ENCODE measurements at regions not wholly inside any gene's neighbourhood (a gene's known extent, or its start where the extent isn't known, plus 50 kb on each side); places are given as distances from the start of the nearest gene placed in this dataset.

DNA sequence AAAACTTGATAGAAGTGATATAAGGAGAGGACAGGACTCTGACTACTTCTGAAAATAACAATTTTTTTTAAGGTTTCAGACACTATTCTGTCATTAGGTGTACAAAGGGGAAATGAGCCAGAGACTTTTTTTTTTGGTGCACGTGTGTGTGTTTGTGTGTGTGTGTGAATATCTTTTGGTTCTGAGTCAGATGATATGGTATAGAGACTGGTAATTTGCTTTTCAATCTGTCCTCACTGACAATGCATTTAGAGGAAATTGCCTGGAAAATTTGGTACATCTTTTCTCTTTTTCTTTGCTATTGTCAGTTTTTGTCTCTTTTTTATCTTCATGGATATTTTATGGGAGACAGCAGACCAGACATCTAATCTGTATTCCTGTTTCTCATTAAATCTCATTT is 59.3 kb downstream of the DDIT4L start:
- no peak for DNase-seq (ENCODE audit: low read depth, low spot score)

- no peak for DNase-seq (ENCODE audit: low read depth, low spot score)
These were observed 59.8 kb downstream of the DDIT4L start for GRCh38 chr4:100130491-100130890.

- DNase-seq (ENCODE audit: low read depth, low spot score), result no peak
These were observed 60.5 kb downstream of the DDIT4L start for GRCh38 chr4:100129774-100130173.

GRCh38 chr4:100128338-100128737 is 61.9 kb downstream of the DDIT4L start:
- no peak for DNase-seq (ENCODE audit: low read depth, low spot score)

GRCh38 chr4:100124715-100125114 is 65.6 kb downstream of the DDIT4L start:
- DNase-seq (ENCODE audit: low read depth, low spot score), result no peak

DNA sequence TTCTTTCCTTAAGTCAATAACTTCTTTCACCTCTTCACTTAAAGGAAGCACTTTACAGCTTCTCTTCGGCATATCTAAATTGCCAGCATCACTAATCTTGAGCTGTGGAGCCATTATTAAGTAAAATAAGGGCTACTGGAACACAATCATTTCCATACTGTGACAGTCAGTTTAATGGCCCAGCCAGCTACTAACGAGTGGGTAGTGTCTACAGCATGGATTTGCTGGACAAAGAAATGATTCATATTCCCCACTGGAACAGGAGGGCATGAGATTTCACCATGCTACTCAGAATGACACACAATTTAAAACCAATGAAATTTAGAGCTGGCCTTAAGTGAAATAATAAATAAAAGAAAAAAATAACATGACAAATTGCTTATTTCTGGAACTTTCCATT is 72.1 kb downstream of the DDIT4L start:
- no peak for DNase-seq (ENCODE audit: low read depth, low spot score)

DNA sequence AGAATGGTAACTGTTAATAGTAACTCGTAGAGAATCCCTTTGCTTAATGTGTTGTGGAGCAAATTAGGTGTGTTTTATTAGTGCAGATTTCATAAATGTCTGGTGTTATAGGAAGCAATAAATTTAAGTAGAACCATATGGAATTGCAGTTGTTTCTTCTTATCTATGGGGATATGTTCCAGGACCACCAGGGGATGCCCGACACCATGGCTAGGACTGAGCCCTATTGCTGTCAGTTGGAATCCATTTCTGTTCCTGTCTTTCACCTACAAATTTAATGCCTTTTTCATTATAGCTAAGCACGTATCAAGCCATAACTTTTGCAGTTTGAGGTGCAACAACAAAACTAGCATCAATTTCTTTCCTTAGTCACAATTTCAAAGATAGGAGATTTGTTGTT is 72.5 kb downstream of the DDIT4L start:
- DNase-seq (ENCODE audit: low read depth, low spot score), result no peak

- DNase-seq (ENCODE audit: low read depth, low spot score), result no peak
These were observed 75.4 kb downstream of the DDIT4L start for GRCh38 chr4:100114909-100115308.

- no peak for DNase-seq (ENCODE audit: low read depth, low spot score)
These were observed 76.5 kb downstream of the DDIT4L start for GRCh38 chr4:100113732-100114131.

DNA sequence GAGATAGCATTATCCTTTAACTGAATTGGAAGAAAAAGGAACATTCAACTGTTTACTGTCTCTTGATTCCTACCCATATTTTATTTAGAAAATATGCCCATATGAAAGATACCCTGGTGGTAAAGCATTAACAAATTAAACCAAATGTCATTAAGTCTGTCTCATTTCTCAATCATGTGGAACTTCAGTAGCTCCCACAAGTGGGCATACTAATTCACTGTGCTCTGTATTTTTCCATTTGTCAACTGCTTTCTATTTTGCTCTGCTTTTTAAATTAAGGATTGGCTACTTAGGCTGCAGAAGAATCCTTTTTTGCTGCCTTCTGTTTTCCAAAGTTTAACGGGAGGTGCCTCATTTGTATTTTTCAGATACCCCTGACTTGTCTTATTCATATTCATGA is 77.2 kb downstream of the DDIT4L start:
- DNase-seq (ENCODE audit: low read depth, low spot score), result no peak

DNA sequence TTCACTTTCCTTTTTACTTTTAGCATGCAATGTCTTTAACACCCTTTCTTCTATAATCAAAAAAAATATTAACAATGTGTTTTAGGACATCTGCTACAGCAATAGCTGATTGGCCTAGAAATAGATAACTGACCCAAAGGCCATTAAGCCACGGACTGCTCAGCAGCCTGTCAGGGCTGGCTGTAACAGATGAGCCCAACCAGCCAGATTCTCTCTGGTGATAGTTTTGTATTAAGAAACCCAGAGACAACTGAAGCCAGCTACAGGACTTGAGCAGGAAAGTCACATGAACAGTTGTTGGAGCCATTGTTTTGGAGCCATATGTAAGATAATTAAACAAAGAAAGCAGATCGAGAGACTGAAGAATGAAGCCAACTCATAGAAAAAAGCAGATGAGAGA is 80.3 kb downstream of the DDIT4L start:
- no peak for DNase-seq (ENCODE audit: low read depth, low spot score)

- DNase-seq (ENCODE audit: low read depth, low spot score), result no peak
These were observed 81.4 kb downstream of the DDIT4L start for GRCh38 chr4:100108869-100109268.

- DNase-seq (ENCODE audit: low read depth, low spot score), result no peak
These were observed 83.3 kb downstream of the DDIT4L start for GRCh38 chr4:100106982-100107381.

GRCh38 chr4:100103671-100104070 is 86.6 kb downstream of the DDIT4L start:
- no peak for DNase-seq (ENCODE audit: low read depth, low spot score)

DNA sequence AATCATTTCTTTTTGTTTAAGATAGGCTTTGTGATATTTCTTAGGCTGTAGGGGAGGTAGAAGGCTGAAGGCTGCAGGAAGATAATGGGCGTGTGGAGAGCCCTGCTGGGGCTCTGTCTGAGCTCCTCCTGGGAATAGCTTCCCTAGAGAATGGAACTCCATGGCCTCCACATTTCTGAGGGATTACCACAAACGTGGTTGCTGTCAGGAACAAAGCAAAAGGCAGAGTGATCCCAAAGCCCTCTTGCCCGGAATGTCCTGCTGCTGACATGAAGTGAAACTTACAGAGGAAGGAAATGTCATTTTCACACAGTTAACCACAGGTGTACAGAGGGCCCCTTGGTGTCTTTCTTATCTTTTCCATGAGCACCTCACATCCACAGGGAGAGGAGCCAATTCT is 89.3 kb downstream of the DDIT4L start:
- no peak for DNase-seq (ENCODE audit: low read depth, low spot score)

GRCh38 chr4:100099746-100100145 is 90.5 kb downstream of the DDIT4L start:
- no peak for DNase-seq (ENCODE audit: low read depth, low spot score)

DNA sequence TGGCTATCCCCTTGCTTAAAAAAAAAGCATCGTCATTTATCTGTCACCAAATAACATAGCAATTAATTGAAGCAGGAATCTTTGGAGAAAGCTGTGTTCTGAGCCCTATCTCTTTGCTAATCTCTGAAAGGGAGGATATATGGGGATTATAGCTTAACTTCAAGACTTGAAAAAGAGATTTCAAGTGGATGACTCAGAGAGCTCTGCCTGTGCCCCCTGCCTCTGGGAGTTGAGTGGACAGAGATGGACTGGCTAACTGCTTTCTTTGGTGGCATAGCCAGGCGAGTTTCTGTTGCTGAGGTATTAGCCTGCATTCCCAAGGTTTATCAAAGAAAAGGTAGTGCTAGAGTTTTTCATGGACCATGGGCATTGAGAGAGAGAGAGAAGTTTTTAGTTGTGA is 91.6 kb downstream of the DDIT4L start:
- DNase-seq (ENCODE audit: low read depth, low spot score), result no peak

DNA sequence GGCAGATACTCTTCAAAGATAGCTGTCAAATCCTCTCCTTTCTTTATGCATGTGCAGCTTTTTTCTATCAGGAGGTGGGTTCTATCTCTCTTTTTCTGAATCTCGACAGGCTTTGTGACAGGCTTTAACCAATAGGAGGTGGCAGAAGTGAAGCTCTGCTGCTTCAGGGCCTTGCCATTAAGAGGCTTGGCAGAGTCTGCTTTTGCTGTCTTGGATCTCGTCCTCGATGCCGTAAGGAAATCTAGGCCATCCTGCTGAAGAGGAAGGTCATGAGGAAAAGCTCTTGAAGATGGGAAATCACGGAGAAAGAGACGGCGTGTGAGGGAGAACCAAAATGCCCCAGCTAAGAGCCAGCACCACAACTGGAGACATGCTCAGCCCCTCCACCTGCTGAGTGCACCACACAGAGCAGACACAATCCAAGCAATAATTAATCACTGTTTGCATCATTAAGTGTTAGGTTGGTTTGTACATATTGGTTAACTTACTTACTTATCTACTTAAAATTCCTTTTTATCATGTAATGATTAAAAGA is 92.2 kb downstream of the DDIT4L start:
- no peak for DNase-seq (ENCODE audit: low read depth, low spot score)

- DNase-seq (ENCODE audit: low read depth, low spot score), result peak; percentile 19
These were observed 94.3 kb downstream of the DDIT4L start for GRCh38 chr4:100095729-100096595.

DNA sequence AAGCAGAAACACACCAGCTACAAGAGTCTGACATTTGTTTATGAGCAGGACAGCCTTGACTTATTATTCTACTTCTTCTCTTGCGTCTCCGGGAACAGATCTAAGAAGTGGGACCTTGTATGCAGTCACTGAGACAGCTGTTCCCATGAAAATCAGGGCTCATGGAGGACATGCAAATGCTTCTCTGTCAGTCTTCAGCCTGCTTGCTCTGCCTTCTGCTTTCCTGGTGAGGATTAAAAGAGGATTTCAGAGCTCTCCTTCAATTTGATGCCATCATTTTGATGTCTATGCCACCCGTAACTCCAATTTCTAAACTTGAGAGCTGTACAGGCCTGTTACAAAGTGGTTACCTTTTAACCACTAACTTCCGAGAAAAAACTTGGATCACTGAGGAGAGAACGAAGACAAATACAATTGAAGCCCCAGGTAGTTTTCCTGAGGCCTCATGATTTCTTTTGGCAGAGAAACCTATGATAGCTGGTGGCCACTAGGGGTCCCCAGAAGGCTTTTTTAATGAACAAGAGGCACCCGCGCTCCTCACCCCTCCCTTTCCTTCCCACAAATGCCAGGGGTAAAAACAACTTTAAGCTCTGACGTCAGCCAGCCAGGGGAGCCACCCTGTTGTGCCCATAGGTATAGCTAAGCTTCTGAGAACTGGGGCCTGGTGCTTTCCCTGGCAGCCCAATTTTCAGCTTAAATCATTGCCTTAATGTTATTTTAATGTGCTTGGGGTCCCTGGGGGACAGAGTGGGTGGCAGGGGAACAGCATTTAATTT is 97.0 kb downstream of the DDIT4L start:
- peak; percentile 71 for DNase-seq (ENCODE audit: low read depth, low spot score)

DNA sequence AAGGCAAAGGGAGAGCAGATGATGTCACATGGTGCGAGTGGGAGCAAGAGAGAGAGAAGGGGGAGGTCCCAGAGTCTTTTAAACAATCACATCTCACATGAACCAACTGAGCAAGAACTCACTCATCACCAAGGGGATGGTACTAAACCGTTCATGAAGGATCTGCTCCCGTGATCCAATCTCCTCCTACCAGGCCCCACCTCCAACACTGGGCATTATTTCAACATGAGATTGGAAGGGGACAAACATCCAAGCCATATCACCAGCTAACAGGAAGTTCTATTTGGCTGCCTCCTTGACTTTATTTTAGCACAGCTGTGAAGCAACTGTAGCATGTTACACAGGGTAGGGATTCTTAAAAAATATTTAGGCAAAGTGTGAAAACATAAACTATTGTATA is 102.5 kb downstream of the DDIT4L start:
- no peak for DNase-seq (ENCODE audit: low read depth, low spot score)

GRCh38 chr4:100086766-100087431 is 103.4 kb downstream of the DDIT4L start:
- DNase-seq (ENCODE audit: low read depth, low spot score), result no peak
